WTC11 (cell line): ENCODE measurements at regions not wholly inside any gene's neighbourhood (a gene's known extent, or its start where the extent isn't known, plus 50 kb on each side); places are given as distances from the start of the nearest gene placed in this dataset.

Source experiments
- ATAC-seq: fragments of 200-7000 bp; cut with Tn5 transposase; 2 replicates; pipeline ENCODE4 v1.10.0; 2021; ENCODE audit warnings: mild to moderate bottlenecking, moderate library complexity
- CTCF ChIA-PET: fragments of 300-600 bp; sonication (Branson Sonifier 250); formaldehyde crosslinking; loops from one replicate; lab custom pipeline; 2021; ENCODE audit warnings: antibody characterized with exemption; lab: Charles Lee
- POLR2A ChIA-PET: fragments of 350-600 bp; sonication (Branson Sonifier 250); formaldehyde crosslinking; loops from one replicate; lab custom pipeline; 2021; ENCODE audit warnings: antibody characterized with exemption; lab: Charles Lee
- DNase-seq: peaks from one replicate; pipeline ENCODE4 v3.0.0; 2021; ENCODE audit warnings: low spot score
- H3K27ac Mint-ChIP-seq: 2 replicates; pipeline ENCODE4 v1.8.0; 2021; ENCODE audit warnings: mixed read lengths
- H3K27me3 Mint-ChIP-seq: 2 replicates; pipeline ENCODE4 v1.8.0; 2021; ENCODE audit warnings: low read depth, mild to moderate bottlenecking, moderate library complexity, mixed read lengths
- H3K36me3 Mint-ChIP-seq: 2 replicates; pipeline ENCODE4 v1.8.0; 2021; ENCODE audit warnings: mixed read lengths
- H3K4me1 Mint-ChIP-seq: 2 replicates; pipeline ENCODE4 v1.8.0; 2022; ENCODE audit warnings: mixed read lengths
- H3K4me3 Mint-ChIP-seq: 2 replicates; pipeline ENCODE4 v1.8.0; 2021; ENCODE audit warnings: mild to moderate bottlenecking, moderate library complexity, mixed read lengths
- H3K9me3 Mint-ChIP-seq: 2 replicates; pipeline ENCODE4 v1.8.0; 2021; ENCODE audit warnings: mixed read lengths
- ARID4B ChIP-seq: sonication (generic); formaldehyde crosslinking; IDR thresholded peaks from 2 replicates; pipeline ENCODE4 v1.8.0; 2023; ENCODE audit warnings: missing genetic modification reagents, mild to moderate bottlenecking, borderline replicate concordance
- ELF4 ChIP-seq: sonication (generic); formaldehyde crosslinking; IDR thresholded peaks from 2 replicates; pipeline ENCODE4 v1.8.1; 2022; ENCODE audit warnings: low read depth, mild to moderate bottlenecking, moderate library complexity, missing genetic modification reagents
- GABPB1 ChIP-seq: sonication (generic); formaldehyde crosslinking; IDR thresholded peaks from 2 replicates; pipeline ENCODE4 v1.8.1; 2023; ENCODE audit warnings: mild to moderate bottlenecking, missing genetic modification reagents
- HMGXB4 ChIP-seq: sonication (generic); formaldehyde crosslinking; IDR thresholded peaks from 2 replicates; pipeline ENCODE4 v1.8.1; 2023; ENCODE audit warnings: mild to moderate bottlenecking, moderate library complexity, missing genetic modification reagents
- MLX ChIP-seq: sonication (generic); formaldehyde crosslinking; IDR thresholded peaks from 2 replicates; pipeline ENCODE4 v1.8.1; 2023; ENCODE audit warnings: mild to moderate bottlenecking, missing genetic modification reagents, moderate library complexity
- NR2C2 ChIP-seq: sonication (generic); formaldehyde crosslinking; IDR thresholded peaks from 2 replicates; pipeline ENCODE4 v1.8.0; 2022; ENCODE audit warnings: mild to moderate bottlenecking, missing genetic modification reagents
- NR3C1 ChIP-seq: sonication (generic); formaldehyde crosslinking; conservative IDR thresholded peaks from 2 replicates; pipeline ENCODE4 v1.8.1; 2023; ENCODE audit warnings: low read depth, mild to moderate bottlenecking, missing genetic modification reagents
- OVOL2 ChIP-seq: fragments of 250-450 bp; sonication (Bioruptor Pico); IDR thresholded peaks from 2 replicates; pipeline ENCODE4 v1.9.0; 2021; ENCODE audit warnings: mild to moderate bottlenecking, borderline replicate concordance
- PRDM15 ChIP-seq: sonication (generic); formaldehyde crosslinking; IDR thresholded peaks from 2 replicates; pipeline ENCODE4 v1.8.0; 2022; ENCODE audit warnings: missing genetic modification reagents
- SOX15 ChIP-seq: fragments of 250-450 bp; sonication (Bioruptor Pico); IDR thresholded peaks from 2 replicates; pipeline ENCODE4 v1.9.0; 2021; ENCODE audit warnings: mild to moderate bottlenecking
- TCF7 ChIP-seq: sonication (generic); formaldehyde crosslinking; IDR thresholded peaks from 2 replicates; pipeline ENCODE4 v1.8.0; 2022; ENCODE audit warnings: mild to moderate bottlenecking, low read depth, missing genetic modification reagents, moderate library complexity
- ZNF138 ChIP-seq: sonication (generic); formaldehyde crosslinking; conservative IDR thresholded peaks from 2 replicates; pipeline ENCODE4 v1.8.1; 2022; ENCODE audit warnings: mild to moderate bottlenecking, moderate library complexity, missing genetic modification reagents
- TF ChIP-seq, protein P1 (sequence below): sonication (generic); formaldehyde crosslinking; IDR thresholded peaks from 2 replicates; pipeline ENCODE4 v1.8.0; 2023; ENCODE audit warnings: missing genetic modification reagents
- TF ChIP-seq, protein P2 (sequence below): sonication (generic); formaldehyde crosslinking; IDR thresholded peaks from 2 replicates; pipeline ENCODE4 v1.8.0; 2022; ENCODE audit warnings: mild to moderate bottlenecking, missing genetic modification reagents
- TF ChIP-seq, protein P3 (sequence below): sonication (generic); formaldehyde crosslinking; conservative IDR thresholded peaks from 2 replicates; pipeline ENCODE4 v1.8.1; 2022; ENCODE audit warnings: mild to moderate bottlenecking, missing genetic modification reagents

- Mint-ChIP-seq H3K36me3 (no peaks in the 10 kb centered on the region), H3K9me3 (no peaks in the 10 kb centered on the region), H3K27ac (no peak overlapping the region)
- no peak for TF ChIP-seq SOX15 (CRISPR knock-in tag)
- TF ChIP-seq NR3C1 (CRISPR knock-in tag): no peak
- TF ChIP-seq PRDM15 (CRISPR knock-in tag): no peak
- no peak for TF ChIP-seq GABPB1 (CRISPR knock-in tag)
- TF ChIP-seq, protein P1, sequence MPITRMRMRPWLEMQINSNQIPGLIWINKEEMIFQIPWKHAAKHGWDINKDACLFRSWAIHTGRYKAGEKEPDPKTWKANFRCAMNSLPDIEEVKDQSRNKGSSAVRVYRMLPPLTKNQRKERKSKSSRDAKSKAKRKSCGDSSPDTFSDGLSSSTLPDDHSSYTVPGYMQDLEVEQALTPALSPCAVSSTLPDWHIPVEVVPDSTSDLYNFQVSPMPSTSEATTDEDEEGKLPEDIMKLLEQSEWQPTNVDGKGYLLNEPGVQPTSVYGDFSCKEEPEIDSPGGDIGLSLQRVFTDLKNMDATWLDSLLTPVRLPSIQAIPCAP (CRISPR knock-in tag): no peak
- TF ChIP-seq HMGXB4 (CRISPR knock-in tag): no peak
- TF ChIP-seq TCF7 (CRISPR knock-in tag): no peak
- no peak for TF ChIP-seq ARID4B
- TF ChIP-seq ZNF138 (CRISPR knock-in tag): no peak
- no peak for TF ChIP-seq NR2C2 (CRISPR knock-in tag)
- no peak for TF ChIP-seq MLX
- TF ChIP-seq OVOL2 (CRISPR knock-in tag): no peak
- TF ChIP-seq, protein P2, sequence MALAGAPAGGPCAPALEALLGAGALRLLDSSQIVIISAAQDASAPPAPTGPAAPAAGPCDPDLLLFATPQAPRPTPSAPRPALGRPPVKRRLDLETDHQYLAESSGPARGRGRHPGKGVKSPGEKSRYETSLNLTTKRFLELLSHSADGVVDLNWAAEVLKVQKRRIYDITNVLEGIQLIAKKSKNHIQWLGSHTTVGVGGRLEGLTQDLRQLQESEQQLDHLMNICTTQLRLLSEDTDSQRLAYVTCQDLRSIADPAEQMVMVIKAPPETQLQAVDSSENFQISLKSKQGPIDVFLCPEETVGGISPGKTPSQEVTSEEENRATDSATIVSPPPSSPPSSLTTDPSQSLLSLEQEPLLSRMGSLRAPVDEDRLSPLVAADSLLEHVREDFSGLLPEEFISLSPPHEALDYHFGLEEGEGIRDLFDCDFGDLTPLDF: no peak
- TF ChIP-seq ELF4: no peak
- TF ChIP-seq, protein P3, sequence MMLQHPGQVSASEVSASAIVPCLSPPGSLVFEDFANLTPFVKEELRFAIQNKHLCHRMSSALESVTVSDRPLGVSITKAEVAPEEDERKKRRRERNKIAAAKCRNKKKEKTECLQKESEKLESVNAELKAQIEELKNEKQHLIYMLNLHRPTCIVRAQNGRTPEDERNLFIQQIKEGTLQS (CRISPR knock-in tag): no peak
- TF ChIP-seq, all 79 proteins: peak for 0
- ChIA-PET CTCF (no interaction called here), POLR2A (no interaction called here)
- Mint-ChIP-seq H3K4me3 (no peak overlapping the region), H3K27me3 (peaks cover 4% of the 10 kb centered on the region; the same call in 1 of the 2 replicates), H3K4me1 (peaks cover 50% of the 10 kb centered on the region)
- no peak for ATAC-seq
- DNase-seq: no peak
Observed at GRCh38 chr2:104474716-104475115, 379.2 kb upstream of the POU3F3 start.
